NCI-H2029 (cell line): ENCODE measurements at regions not wholly inside any gene's neighbourhood (a gene's known extent, or its start where the extent isn't known, plus 50 kb on each side); places are given as distances from the start of the nearest gene placed in this dataset.
"Not testable (repeated sequence)": the region's sequence is repeated elsewhere in the genome, so short reads cannot be mapped to it uniquely, and the experiment has no call there.

Source experiments
- DNase-seq: peaks from one replicate; lab custom pipeline; 2025; lab: John Stamatoyannopoulos, UW

DNA sequence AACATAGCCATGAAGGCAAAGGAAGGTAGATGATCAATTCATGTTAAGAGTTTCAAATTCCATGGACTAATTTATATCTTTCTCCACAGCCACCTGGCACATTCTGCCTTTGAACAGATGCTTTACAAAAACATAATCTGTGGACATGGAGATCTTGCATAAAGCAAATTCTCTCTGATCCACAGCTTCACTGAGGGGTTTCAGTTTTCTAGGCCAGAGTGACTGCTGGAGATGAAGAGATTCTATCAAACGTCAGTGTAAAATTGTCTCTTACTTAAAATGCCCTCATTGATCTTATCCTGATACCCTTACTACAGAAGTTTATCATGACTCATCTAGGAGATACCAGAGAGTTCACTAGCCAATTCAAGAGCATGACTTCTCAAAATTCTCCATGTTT, 291.6 kb downstream of the DAD1 start:
- DNase-seq: no peak

- DNase-seq: no peak
Measured at GRCh38 chr14:22296722-22297121, 292.3 kb downstream of the DAD1 start.

DNA sequence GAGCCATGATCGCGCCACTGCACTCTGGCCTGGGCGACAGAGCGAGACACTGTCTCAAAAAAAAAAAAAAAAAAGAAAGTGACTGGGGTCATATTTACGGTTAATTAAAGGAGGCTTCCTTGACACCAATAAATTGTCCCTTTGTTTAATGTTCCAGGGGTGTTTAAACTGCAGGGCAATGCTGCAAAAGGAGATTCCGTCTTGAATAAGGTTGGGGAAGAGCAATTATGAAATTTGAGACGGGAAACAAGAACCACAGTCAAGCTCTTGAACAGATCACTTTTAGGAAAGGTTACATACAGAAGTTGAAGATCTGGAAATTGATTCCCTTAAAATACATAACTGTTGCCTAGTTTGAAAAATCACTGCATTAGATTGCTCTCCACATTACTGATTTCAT, 292.9 kb downstream of the DAD1 start:
- DNase-seq: no peak

DNA sequence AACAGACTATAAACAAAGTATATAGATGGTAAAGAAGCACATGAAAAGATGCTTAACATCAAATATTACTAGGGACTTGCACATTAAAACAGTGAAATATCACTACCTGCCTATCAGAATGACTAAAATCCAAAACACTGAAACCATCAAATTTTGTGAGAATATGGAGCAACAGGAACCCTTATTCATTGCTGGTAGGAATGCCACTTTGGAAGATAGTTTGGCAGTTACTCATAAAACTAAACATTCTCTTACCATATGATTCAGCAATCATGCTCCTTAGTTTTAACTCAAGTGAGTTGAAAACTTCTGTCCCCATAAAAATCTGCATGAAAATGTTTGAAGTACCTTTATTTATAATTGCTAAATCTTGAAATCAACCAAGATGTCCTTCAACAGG, 297.6 kb downstream of the DAD1 start:
- no peak for DNase-seq

DNA sequence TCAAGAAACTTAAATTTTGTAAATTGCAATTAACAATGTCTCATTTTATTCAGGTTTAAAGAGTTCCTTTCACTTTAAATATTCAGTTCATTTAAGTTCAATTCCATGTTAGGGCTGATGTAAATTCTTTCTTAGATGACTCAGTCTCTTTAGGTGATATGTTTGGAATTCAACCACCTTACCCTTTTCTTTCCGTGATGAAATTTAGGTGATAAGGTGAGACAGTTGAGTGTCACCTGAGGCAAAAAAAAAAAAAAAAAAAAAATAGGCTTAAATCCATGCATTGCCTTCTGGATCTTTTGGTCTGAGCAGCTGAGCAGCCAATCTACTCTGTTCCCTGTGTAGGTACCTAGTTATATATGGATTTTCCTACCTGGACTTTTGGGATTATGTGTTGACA, 299.5 kb downstream of the DAD1 start:
- DNase-seq: no peak

GRCh38 chr14:22285991-22286390, 303.0 kb downstream of the DAD1 start:
- DNase-seq: no peak

DNA sequence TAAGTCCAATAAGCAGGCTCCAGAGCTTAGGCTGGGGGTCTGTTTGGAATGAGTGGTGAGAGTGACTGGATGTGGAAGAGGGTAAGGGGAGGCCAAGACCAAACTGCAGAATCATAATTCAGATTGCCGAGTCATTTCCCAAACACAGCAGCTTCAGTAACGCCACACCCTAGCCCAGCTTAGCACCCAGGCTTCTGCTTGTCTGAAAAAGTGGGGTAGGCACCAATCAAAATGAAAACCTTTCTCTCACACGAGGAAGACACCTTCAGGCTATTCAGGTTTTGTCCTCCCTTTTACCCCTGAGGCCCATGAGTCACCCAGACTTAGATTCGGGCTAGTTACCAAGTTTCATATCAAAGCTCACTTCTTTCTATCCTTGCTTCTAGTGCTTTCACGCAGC, 306.1 kb downstream of the DAD1 start:
- no peak for DNase-seq

DNA sequence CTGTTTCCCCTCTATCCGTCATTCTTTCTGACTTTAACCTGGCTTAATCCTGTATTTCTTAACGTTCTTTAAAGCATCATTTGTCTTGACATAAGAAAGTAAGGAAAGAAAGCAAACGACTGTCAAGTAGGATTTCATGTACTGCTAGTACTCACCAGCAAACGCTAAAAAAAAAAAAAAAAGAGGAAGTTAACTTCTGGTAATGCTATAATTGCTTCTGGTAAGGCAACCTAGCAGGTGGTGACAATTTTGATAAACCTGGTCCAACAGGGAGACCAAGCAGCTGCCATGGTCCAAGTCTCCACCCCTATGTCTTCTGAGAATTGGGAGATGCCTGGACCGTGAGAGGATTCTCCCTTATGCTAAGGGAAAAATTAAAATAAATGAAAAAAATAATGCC, 306.6 kb downstream of the DAD1 start:
- no peak for DNase-seq

DNA sequence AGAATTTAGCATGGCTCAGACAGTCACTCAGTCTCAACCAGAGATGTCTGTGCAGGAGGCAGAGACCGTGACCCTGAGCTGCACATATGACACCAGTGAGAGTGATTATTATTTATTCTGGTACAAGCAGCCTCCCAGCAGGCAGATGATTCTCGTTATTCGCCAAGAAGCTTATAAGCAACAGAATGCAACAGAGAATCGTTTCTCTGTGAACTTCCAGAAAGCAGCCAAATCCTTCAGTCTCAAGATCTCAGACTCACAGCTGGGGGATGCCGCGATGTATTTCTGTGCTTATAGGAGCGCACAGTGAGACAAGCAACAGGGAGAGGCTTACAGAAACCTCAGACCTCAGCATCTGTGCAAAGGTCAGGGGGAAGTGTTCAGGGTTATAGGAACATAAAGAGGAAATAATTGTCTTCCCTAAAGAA, 307.6 kb downstream of the DAD1 start:
- not testable (repeated sequence) for DNase-seq

GRCh38 chr14:22280497-22281316, 308.3 kb downstream of the DAD1 start:
- no peak for DNase-seq

DNA sequence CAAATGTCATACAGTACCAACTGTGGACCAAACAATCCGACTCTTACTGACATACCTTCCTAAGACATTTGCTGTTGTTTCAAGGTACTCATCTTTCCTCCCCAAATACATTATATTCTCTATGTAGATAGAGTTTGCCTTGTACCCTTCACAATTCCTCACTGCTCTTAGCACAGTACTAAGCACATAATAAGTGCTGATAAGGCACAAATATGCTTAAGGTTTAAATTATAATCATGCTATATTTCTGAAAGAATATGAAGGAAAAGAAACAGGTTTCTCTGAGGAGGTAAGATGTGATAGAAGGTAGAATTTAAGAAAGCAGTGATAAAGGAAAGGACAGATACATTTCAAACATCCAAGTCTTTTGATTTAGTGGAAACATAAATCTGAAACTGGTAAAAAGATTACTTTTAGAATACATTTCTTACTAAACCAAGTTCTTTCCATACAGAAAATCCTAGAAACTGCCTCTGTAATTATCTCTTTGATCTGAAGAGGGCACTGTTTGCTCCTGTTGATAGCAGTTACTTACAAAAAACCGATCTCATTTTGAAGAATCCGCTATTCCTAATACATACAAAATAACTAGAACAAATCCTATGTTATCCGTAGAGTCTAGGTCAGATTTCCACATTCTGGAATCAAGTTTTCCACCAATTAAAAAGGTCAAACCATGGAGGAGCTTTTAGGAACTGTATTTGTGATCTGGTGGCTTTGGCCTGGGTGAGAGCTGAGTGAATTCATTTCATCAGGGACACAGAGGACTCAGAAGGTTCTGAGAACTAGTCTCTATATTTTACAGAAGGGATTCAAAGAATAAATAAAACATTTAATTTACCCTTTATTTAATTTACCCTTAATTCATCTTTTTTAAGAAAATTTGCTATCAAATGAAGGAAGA, 311.9 kb downstream of the DAD1 start:
- no peak for DNase-seq

- DNase-seq: no peak
Measured at GRCh38 chr14:22271838-22272799, 316.9 kb downstream of the DAD1 start.

- DNase-seq: no peak
Measured at GRCh38 chr14:22268875-22269274, 320.1 kb downstream of the DAD1 start.

GRCh38 chr14:22266683-22267082, 322.3 kb downstream of the DAD1 start:
- DNase-seq: no peak

DNA sequence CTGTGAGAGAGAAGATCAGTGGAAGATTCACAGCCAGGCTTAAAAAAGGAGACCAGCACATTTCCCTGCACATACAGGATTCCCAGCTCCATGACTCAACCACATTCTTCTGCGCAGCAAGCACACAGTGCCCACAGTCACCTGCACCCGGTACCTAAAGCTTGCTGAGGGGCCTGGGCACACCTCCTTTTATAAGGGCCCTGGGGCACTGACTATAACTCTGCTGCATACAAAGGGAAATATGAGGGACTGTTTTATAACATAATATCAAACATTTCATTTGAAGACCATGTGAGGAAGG, 322.9 kb downstream of the DAD1 start:
- no peak for DNase-seq

DNA sequence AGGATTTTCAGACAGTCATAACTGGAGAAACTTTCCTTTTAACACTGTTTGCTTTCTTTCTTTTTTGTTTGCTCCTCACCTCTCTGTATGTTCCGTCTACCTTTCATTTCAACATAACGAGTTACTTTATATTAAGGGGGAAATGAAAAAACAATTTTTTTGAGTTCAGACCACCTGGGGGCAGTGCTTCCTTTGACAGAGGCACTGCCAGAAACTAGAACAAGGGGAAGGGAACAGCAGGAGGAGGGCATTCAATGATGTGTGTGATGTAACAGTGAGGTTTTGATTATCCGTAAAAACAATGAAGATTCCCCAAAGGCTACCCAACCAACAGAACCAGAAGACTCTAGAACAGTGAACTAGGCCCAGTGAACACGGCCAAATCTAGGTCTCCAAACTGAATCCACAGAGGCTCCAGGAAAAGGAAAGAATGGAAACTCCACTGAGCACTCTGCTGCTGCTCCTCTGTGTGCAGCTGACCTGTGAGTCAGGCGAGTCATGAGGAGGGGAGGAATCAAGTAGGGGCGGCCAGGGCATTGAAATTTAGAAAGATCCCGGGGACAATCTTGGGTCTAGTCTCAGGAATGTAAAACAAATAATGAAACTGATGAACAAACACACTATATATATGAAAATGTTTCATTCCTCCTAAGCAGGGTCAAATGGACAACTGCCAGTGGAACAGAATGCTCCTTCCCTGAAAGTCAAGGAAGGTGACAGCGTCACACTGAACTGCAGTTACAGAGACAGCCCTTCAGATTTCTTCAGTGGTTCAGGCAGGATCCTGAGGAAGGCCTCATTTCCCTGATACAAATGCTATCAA, 323.5 kb downstream of the DAD1 start:
- no peak for DNase-seq

DNA sequence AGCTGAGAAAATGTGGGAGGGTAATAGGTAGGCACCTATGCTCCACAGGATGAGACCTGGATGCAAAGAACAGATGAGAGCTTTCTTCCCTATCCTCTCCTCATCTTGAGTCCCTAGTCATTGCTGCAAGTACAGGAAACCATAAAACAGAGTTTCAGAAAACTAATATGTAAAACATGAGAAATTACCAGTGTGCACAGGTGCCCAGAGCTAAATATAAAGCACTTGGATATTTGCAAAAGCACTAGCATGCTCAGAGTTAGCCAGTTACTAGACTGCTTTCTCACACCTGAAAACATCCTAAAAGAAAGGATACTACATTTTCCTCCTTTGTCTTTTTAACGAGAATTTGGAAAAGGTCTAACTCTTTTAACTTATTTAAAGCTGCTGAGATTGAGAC, 324.3 kb downstream of the DAD1 start:
- DNase-seq: no peak

GRCh38 chr14:22263961-22264360, 325.1 kb downstream of the DAD1 start:
- DNase-seq: no peak

DNA sequence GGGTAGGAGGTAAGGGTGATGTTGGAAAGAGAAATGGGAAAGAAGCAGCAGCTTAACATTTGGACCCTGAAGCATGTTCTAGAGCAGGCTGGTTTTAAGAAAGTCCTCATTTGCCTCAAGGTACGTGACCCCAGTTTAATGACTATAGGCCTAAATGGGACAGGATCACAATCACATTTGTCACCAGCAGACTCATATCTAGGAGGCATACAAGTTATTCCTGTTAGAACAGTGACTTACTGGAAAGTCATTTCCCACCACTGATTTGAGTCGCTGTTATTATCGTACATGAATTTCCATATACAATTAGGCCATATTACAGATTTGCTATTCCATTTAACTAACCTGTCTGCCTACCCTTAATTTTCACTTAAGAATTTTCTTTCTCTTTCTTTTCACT, 326.1 kb downstream of the DAD1 start:
- DNase-seq: no peak

DNA sequence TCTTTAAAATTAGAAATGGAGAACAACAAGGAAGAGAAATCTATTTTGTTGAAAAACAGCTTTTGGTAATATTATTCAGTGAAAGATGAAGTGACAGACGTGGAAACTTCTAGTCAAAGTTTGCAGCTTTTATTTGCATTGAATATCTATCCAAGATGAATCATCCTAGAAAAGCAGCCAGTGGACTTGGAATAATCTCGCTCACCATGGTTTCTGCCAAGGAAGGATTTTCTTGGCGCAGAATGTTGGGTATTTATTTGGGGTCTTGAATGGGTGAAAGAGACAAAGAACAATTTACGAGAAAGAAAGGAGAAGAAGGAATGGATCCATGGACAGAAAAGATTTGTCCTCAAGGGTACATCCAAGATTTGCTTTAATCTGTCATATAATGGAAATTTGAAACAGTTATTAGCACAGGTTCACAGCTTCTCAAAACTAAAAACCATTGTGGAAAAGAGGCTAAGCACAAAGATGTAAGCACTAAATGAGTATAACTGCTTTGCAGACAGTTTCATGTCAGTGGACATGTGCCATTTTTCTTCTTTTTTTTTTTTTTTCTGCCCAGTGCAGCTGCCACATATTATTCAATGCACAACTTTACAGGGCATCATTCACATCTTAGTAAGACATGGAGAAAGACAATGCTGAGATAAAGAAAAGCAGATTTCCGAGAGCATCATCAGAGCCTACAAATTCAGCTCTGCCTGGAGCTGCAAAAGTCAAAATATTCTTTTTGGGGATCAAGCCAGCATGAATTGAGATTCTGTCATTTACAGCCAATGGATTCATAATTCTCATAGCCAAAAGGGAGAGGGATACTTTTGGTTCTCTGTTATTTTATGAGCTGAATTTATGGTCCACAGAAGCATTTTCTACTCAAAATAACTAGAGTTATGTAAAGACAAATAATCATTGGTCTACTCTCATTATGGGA, 333.7 kb downstream of the DAD1 start:
- DNase-seq: no peak
